GM21390 (cell line): ENCODE measurements at regions not wholly inside any gene's neighbourhood (a gene's known extent, or its start where the extent isn't known, plus 50 kb on each side); places are given as distances from the start of the nearest gene placed in this dataset.
"Not testable (repeated sequence)": the region's sequence is repeated elsewhere in the genome, so short reads cannot be mapped to it uniquely, and the experiment has no call there.

Experiments
- ATAC-seq: cut with Tn5 transposase; IDR thresholded peaks from one replicate; pipeline ENCODE4 v1.9.1; 2021; ENCODE audit not compliant: unreplicated experiment

DNA sequence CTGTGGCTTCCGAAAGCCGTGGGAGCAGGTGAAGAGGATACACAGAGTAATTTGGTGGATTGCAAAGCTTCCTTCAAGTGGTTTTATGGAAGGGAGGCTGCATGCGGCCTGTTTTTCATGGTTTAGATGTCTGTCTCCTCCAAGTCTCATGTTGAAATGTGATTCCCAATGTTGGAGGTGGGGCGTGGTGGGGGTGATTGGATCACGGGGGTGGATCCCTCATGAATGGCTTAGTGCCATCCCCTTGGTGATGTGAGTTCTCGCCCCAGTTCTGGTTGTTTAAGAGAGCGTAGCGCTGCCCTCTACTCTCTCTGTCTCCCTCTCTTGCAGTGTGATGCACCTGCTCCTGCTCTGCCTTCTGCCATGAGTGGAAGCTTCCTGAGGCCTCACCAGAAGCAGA is 247.8 kb upstream of the B3GAT1 start:
- ATAC-seq = no peak

DNA sequence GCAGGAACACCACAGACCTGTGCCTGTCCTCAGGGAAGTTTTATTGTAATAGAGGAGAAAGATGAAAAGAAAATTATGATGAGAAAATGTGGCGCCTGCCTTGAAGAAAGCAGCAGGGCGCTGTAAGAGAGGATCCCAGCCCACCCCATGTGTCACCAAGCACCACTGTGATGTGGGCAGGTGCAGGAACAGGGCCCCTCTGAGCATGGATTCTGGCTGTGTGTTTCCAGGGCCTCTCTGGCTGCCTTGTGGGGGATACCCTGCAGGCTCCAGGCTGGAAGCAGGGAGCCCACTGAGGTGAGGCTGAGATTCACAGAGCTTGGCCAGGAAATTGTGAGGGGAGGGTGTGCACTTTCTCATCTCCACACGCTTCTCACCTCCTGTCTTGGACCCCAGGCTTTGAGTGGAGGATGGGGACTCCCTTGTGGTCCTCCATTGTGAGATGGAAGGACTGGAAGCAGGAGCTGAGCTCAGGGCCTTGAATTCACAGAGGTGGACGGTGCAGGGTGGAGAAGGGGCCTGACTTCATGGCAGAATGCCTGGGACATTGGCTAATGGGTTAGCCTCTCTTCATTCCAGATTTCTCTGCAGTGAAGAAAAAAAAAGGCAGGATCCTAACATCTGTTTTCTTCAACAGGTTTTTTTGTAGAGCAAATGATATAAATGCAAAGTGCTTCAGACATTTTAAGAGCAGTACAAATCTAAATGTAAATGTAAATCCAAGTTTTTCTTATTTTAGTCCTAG is 246.6 kb upstream of the B3GAT1 start:
- no peak for ATAC-seq

DNA sequence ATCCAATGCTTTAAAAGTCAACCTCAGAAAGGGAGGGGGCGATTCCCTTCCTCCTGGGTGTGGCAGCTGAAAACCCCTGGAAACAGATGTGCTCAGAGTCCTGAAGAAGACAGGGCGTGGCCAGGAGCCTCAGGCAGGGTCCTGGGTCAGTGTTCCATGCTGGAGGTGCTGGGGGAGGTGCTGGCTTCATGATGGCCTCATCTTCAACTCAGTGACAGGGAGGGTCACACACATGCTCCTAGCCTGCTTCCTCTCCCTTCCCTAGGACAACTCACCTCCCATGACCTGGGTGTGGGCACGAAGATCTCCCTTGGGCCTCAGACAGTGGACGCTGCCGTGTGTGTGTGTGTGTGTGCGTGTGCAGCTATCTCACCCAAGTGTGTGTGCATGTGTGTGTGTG is 245.6 kb upstream of the B3GAT1 start:
- ATAC-seq = no peak

DNA sequence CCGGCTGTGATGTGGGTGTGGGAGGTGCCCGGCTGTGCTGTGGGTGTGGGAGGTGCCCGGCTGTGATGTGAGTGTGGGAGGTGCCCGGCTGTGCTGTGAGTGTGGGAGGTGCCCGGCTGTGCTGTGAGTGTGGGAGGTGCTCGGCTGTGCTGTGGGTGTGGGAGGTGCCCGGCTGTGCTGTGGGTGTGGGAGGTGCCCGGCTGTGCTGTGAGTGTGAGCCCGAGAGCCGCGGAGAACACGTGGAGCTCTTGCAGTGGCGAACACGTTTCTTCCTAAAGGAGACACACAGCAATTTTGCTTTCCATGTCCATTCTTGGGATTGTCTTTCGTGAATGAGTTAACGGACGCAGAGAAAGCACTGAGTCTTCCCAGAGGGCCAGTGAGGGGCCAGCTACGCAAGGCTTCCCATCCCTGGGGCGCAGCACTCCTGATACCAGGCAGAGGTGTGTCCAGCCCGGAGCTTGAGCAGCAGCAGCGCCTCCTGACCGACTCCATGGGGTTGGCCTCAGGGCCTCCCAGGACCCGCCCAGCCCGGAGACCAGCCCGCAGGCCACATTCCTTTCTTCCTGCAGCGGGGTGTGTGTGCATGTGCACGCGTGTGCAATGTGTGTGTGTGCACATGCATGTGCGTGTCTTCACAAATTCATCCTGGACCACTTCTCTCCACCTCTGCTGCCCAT is 245.0 kb upstream of the B3GAT1 start:
- no peak for ATAC-seq

DNA sequence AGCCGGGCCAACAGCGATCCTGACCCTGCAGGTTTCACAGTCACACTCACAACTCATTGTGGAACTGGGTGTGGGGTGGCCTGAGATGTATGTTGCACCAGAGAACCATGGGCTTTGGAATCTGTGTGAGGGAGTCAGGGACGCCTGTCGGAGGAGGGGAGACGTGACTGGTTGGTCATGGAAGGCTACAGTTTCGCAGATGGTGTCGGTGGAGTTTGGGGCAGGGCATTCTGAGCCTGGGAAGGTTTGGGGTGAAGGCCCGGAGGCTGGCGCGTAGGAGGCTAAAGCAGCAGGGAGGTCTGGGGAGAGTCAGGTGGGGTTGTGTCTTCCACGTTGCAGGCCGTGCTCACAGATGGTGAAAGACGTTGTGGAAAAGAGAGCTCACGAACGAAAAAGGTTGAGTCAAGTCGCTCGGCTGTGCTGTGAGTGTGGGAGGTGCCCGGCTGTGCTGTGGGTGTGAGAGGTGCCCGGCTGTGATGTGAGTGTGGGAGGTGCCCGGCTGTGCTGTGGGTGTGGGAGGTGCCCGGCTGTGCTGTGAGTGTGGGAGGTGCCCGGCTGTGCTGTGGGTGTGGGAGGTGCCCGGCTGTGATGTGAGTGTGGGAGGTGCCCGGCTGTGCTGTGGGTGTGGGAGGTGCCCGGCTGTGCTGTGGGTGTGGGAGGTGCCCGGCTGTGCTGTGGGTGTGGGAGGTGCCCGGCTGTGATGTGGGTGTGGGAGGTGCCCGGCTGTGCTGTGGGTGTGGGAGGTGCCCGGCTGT is 244.2 kb upstream of the B3GAT1 start:
- ATAC-seq = not testable (repeated sequence)

DNA sequence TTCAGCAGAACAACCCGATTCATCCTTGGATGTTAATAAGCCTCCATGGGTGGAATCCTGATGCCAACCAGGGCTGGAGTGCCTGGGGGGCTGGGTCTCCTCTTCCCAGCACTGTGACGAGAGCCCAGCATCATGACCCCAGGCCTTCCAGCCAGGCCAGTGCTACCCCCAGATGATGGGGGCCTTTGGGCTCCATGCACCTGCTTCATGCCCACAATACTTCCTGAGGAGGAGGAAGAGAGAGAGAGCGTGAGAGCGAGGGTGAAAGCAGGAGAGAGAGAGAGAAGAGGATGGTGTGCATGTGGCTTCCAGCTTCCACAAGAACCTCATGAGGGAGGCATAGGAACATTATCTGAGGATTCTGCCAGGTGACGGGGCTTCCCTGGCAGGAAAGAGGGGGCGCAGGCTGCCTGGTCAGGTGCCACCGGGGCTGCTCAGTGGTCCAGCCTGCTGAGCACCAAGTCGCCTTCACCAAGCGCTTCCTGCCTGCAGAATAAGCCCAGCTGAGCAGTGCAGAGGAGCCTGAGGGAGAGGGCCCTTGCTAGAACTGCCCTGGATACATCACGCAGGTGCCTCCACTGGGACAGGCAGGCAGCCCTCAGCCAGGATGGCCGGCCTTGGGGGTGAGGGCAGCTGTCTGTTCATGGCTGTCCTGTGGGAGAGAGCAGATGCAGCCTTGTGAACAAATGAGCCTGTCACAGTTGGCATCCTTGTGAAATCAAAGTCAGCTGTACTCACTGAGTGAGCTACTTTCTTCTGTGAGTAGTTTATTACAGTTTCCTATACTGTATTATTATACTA is 243.3 kb upstream of the B3GAT1 start:
- no peak for ATAC-seq

DNA sequence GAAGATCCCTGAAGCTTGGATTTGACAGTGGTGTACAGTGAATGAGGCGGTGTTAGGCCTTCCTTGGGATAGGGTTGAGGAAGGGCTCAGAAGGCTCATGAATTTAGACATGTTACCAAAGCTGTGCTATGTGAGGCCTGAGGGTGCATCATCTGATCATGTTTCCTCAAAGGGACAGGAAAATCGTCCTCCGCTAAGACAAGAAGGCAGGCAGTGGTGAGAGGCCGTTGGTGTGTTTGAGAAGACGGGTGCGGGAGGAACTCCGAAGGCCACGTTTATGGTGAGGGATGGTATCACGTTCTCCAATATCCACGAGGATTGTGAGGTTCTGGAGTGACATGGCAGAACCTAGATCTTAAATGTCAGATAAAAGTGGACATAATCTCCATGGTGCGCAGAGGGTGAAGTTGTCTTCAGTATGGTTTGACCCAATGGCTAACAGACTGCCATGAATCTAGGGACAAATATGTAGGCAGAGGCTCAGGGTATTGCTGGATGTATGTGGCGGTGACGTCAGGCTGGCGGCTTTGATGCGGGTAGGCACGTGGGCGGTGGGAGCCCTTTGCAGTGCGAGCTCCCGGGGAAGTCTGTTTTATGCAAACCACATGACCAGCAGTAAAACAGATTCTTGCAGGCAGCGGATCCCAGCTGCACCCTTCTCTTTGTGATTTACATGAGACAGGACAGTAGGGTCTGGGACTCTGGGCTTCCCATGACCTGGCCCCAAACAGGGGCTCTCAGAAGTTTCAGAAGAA is 242.3 kb upstream of the B3GAT1 start:
- ATAC-seq = no peak

DNA sequence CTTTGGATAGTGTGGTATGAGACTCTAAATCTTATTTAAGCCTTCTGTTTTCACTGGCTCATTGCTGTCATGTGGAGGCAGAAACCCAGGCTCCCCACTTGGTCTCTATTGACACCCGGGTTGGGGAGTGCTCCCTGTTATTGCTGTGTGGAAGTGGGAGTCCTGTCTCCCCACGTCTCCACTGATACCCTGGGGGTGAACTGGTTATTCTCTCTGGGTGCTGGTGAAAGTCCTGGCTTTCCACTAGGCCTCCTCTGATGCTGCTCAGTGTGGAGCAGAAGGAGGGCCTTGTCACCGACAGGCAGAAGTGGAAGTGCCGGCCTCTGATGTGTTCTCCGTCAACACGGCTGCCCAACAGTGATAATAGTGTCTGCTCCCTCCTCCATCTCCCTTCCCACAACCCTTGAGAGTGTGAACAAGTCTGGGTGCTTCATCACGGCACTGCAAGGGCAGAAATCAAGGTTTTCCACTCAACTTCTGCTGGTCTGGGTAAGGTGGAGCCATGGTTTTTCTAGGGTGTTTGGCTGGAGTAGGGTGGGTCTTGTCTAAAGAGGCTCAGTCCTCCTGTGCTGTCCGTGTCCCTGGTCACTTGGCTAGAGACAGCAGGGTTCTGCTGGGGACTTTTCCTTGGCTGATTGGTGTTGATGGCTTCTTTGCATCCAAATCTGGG is 240.7 kb upstream of the B3GAT1 start:
- no peak for ATAC-seq

DNA sequence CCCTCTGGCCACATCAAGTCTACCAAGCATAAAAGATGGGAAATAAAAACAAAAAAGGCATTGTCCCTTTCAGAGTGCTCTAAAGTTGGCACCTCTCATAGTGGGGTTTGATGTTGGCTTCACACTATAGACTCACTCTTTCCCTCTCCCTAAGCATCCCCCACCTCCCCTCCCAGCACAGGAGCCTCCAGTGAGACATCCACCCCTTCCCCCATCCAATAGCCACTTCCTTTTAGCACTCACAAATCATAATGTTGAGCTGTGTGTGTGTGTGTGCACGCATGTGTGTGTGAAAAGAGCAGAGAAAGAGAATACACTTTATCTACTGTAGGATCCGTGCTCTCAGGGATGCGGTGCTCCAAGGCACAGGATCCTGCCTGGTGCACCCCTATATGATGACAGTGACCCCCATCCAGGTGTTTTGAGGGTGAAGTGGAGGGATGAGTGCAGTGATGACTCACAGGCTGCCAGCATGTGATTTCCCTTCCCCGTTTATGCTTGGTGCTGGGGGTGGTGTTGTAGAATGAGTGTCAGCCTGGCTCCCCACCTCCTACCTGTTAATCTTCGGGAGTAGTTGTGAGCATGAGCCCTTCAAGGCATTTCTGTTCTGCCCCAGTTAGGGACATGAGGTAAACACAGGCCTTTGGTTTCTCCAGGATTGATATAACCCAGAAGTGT is 235.2 kb upstream of the B3GAT1 start:
- ATAC-seq = no peak

DNA sequence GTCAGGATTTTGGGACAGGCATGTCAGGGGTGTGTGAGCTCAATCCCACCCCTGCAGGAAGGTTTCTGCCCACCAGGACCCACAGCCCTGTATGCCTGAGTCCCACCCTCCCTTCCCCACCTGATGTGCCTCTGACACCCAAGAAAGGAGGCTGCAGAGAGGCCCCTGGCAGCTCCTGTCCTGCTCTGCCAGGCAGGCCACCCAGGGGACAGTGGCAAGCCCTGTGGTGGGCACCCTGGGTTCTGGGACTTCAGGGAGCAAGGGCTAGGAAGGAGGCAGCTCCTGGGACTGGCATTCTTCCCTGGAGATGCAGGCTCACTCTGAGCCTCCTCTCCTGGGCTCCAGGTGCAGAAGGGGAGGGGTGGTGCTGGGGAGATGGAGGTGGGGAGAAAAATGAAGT is 234.5 kb upstream of the B3GAT1 start:
- no peak for ATAC-seq

DNA sequence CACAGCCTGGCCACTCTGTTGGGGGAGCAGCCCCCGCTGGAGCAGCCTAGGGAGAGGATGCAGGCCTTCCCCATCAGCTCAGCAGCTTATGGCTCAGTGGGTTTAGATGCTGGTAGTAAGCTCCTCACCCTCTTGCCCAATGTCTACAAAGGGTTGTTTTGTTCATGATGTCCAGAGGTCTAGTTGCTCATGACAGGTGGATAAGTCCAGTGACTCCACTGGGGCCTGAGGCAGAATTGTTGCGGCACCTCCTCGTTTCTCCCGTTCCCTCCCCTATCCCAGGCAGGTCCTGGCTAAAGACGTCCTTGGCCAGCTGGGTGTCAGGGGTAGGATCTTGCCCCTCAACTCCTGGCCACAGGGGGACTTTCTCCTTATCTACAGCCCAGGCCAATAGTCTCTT is 233.5 kb upstream of the B3GAT1 start:
- no peak for ATAC-seq

DNA sequence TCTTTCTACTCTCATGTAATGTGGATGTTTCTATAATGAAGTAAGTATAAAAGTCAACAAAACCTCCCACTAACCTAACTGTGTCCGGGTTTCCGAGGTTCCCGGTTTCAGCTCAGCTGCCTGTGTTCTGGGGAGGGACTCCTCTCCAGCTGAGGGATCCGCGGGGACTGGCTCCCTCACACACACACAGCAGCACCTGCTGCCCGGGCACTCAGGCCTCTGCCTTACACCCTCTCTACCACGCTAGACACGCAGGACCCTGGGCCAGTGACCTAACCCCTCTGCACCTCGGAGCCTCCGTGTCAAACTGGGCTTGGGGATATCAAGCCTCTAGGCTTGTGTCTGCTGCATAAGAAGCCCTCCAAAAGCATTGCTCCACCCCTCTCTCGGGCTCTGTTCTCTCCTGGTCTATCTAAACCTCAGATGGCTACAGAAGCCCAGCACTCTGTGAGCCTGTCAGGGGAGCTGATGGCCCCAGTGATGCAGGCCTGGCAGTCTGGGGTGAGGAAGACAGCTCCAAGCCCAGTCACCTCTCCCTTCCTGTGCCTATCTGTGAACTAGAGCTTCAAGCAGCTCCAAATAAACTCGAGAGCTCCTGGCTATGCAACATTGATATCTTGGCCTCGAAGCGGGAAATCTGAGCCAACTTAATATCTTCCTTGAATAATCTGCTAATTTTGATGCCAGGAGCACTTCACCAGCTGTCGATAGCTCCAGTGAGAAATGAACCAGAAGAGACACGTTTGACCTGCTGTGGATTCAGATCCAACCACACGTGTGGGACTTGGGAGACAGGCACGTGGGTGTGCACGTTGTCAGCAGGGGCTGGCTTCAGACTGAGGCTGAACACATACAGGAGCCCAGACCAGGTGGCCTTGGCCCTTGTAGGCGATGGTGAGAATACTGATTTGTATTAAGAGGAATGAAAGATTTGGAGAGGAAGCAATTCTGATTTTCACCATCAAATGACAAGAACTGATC is 232.7 kb upstream of the B3GAT1 start:
- ATAC-seq = no peak

DNA sequence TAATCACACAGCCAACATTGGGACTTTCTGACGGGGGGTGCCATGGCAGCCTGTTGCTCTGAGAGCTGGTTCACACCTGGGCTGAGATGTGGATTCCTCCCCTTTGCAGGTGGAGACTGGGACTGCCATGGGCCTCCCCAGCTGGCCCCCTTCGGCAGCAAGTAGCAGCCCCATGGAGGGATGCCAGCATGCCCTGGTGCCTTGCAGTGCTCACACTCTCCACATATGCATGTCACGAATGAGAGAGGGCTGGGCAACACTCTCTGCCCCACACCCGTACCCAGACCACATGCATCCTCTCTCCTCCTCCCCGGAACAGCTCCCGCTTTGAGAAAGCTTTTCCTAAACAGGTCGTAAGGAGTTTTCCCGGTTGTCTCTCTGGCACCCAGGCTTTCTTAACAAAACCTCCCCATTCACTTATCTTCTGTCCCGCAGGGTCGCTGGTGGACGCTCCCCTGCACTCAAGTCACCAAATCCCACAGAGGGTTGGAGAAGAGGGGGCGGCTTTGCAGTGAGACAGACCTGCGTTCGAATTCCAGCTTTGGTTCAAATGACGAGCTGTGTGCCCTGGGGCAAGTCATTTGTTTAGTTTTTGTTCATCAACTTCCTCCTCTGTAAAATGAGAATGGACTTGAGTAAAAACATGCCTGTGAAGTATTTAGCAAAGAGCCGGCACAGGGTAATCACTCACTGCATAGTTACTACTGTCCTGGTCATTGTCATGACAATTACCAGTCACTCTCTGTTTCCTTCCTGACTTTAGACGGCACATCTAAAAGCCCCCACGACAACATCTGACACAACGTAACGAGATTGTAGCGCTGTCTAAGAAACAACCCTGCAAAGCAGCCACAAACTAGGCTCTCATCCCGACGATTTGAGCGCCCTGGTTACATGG is 231.3 kb upstream of the B3GAT1 start:
- no peak for ATAC-seq

DNA sequence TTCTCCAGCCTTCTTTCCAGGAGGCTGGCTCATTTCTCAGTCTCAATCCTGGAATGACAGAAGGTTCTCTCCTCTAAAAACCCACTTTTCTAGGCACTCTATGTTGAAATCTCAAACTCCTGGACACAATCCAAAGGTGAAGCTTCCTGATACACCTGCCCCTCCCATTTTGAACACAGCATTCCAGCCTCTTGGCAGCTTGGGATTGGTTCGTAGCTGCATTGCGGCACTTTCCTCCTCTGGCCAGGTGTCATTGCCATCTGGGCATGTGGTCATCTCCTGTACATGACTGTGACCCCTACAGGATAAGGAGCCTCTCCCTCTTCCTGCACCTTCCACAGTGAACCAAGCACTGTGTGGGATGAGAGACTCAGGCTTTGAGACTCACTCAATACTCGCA is 230.2 kb upstream of the B3GAT1 start:
- ATAC-seq = no peak

DNA sequence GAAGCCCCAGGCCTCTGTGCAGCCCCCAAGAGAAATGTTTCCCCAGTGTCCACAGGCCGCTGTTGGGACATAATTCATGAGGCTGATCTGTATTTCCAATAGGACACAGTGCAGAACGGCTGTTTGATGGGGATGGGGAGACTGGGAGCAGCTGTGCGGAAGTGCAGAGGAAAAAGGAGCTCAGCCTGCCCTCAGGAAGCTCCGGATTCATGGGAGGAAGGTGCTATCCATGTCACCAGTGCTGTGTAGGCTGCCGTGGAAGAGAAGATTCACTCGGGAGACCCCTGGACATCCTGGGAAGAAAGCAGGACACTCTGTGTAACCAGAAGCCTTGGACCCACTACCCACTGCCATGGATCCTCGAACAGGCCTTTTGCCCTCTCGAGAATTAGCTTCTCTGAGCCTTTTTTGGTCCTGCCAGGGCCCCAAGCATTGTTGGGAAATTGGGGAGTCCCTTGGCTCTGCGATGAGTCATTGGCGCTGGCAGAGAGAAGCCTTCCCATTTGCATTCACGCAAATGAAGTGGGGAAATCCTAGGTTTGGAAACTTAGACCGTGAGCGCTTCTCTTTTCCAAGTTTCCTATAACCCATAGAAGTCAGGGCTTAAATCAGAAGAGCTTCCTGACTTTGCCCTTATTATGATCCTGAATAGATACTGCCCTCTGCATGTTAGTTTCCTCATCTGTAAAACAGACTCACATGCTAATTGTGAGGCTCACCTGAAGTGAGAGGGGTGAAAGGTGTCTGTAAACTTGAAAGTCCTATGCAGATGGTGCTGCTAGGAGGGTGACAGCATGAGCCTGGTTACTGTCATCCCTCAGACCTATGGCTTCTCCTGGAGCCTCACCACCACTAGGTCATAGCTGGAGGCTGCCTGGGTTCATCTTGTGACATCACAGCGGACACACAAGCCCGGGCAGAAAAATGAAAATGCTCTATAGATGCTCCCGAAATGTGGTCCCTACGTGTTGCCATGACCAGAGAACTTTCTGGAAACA is 229.2 kb upstream of the B3GAT1 start:
- ATAC-seq = no peak

DNA sequence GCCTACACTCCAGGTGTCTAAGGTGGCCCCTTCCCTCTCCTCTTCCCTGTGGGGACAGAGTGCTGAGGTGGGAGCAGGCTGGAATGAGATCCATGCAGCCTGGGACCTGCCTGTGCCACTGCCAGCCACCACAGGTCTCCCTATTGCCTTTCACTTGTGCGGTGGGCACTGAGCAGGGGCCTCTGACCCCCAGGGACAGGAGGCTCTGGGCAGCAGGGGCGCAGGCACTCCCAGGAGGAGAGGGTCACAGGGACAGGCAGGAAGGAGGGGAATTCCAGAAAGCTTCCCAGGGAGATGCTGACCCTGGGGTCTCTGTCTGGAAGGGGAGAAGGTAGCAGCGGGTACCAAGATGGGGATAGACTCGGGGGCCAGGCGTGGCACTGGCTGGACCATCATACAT is 228.5 kb upstream of the B3GAT1 start:
- ATAC-seq = no peak
